GM19324 (cell line): ENCODE measurements at regions not wholly inside any gene's neighbourhood (a gene's known extent, or its start where the extent isn't known, plus 50 kb on each side); places are given as distances from the start of the nearest gene placed in this dataset.
A peak's percentile ranks its signal among the peaks of the same experiment; 100 is the strongest.
"Not testable (repeated sequence)": the region's sequence is repeated elsewhere in the genome, so short reads cannot be mapped to it uniquely, and the experiment has no call there.

Source experiments
- ATAC-seq: cut with Tn5 transposase; IDR thresholded peaks from one replicate; pipeline ENCODE4 v1.9.1; 2021; ENCODE audit warnings: mild to moderate bottlenecking, moderate library complexity; ENCODE audit not compliant: unreplicated experiment, low FRiP score

DNA sequence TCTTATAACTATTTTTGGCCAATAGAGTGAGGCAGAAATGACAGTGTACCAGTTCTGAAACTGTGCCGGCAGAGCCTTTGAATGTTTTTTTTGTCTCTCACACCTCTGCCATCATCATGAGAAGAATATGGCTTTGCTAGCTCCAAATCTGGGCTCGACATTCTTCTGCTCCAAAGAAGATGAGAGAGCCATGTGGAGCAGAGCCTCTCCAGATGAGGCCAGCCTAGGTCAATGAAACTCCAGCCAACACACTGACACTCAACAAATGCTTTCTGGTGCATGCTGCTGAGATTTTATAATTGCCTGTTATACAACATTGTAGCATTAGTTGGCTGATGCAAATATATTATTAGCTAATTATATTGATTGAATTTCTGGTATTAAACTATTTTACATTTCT lies 154.7 kb downstream of the SLC38A4 start:
- no peak for ATAC-seq

DNA sequence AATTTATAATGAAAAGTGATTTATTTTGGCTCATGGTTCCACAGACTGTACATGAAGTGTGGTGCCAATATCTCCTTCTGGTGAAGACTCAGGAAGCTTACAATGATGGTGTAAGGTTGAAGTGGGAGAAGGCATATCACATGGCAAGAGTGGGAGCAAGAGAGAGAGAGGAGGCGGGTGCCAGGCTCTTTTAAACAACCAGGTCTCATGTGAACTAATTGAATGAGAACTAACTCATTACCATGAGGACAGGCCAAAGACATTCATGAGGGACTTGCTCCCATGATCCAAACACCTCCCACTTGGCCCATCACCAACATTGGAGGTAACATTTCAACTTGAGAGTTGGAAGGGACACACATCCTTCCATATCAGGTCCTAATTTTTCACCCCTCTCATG lies 155.2 kb downstream of the SLC38A4 start:
- ATAC-seq: no peak

DNA sequence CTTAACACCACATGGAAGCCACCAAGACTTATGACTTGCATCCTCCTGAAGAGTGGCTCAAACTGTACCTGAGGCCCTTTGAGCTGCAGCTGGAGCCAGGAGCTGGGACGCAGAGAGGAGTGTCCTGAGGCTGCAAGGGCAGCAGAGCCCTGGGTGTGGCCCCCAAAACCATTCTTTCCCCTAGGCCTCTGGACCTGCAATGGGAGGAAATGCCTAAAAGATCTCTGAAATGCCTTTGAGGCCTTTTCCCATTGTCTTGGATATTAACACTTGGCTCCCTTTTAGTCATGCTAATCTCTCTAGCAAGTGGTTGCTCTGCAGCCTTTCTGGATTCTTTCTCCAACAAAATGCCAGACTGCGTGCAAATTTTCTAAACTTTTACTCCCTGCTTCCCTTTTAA lies 156.1 kb downstream of the SLC38A4 start:
- no peak for ATAC-seq

DNA sequence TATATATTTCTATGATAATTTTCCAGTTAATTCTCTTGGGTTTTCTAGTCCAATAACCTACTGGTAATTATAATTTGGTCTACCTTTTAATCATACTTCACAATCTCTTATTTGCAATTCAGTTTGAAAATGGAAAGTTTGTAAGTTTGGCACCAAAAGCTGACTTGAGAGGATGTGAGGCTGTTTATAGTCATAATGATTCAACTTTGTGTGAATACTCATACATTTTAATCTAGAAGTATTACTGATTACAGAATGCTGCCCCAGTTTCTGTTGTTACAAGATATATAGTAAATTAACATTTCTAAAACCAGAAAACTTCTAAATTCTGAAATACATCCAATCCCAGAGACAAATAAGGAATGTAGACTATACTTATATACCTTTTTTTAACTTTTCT lies 158.2 kb downstream of the SLC38A4 start:
- no peak for ATAC-seq

DNA sequence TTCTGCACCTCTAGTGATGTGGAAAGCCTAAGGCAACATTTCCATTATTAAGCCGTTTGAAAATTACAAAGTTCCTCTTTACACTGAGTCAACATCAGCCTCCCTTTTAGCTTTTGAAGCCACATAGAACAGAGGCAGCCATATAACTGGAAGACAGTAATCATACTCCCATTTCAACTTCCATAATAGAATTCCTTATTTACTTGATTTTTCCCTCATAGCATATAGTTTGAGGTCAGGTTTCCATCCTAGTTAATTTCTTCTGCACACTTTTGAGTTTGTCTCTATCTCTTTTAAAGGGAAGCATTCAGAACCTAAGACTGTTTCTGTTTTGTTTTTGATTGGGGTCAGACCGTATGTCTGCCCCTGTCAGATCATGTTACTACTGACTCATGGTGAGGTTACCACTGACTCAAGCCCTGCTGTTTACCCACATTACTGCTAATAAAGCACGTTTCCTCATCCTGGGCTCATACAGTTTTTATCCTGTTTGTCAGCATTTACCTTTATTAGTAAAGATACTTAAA lies 161.0 kb downstream of the SLC38A4 start:
- ATAC-seq: no peak

GRCh38 chr12:46663318-46663717 lies 162.5 kb downstream of the SLC38A4 start:
- ATAC-seq: no peak

- ATAC-seq: peak; percentile 61
Observed at GRCh38 chr12:46661110-46661845, 164.5 kb downstream of the SLC38A4 start.

DNA sequence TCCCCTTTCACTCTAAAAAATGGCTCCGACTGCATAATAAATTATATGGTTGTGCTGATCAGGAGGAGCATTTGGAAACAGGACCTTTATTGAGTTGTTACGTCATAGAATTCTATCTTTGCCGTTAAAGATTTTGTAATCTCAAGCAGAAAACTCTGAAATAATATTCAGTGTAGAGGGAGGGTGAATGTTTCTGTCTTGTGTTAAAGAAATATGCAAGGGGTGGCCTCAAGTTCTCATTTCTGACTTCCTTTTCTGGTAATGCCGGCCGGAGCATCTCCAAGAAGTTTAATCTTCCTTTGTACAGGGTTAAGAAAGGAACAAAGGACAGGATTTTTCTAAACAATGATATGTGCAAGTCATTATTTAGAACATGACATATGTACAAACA lies 165.1 kb downstream of the SLC38A4 start:
- ATAC-seq: no peak

DNA sequence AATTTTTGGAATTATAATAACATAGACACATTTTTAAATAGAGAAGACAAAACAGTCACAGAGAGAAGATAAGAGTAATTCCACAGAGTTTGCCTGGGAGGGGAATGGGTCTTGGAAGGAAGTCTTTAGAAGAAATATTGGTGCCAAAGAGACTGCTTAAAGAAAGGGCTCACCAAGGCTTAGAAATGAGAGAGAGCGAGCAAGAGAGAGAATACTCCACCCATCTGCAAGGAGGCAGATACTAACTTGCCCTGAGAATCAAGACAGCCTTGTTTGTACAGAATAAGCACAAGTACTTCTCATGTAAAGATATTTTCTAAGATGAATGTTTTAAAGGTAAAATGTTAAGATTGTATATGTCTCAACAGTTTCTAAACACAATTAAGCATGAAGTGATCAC lies 165.5 kb downstream of the SLC38A4 start:
- ATAC-seq: no peak

GRCh38 chr12:46659824-46660223 lies 166.0 kb downstream of the SLC38A4 start:
- ATAC-seq: no peak

DNA sequence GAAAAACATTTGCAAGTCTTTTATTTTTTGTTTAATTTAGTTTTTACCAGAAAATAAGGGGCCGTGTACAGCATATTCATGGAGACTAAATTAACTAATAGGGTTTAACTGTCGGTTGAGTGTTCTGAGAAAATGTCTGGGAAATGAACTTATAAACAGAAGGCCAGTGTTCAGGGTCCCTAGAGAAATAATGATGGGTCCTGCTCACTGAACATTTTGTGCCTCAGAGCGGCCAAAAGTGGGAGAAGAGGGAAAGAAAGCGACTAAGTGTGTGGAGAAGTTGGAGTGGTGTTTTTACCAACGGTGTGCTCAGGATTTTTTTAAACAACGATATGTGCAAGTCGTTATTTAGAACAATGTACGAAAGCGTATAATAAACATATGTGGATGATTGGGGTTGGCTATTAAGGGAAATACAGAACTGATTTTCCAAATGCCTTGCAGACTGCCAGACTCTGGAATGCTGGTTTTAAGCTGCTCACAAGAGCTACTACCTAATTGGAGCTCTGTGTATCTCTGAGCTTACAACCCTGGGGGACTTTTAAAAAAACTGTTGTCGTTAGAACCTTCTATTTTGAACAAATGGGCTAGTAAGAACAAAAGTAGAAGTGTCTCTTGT lies 166.7 kb downstream of the SLC38A4 start:
- no peak for ATAC-seq

- ATAC-seq: no peak
Observed at GRCh38 chr12:46657453-46658411, 168.1 kb downstream of the SLC38A4 start.

DNA sequence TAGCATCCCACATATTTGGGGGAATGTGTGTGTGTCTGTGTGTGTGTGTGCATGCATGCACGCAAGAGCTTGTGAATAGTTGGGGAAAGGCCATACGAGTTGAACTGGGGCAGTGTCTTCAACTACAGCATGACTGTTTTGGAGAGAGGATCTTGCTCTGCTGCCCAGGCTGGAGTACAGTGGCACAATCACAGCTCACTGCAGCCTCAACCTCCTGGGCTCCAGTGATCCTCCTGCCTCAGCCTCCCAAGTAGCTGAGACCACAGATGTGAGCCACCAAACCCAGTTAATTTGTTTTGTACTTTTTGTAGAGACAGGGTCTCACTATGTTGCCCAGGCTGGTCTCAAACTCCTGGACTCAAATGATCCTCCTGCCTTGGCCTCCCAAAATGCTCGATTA lies 169.8 kb downstream of the SLC38A4 start:
- ATAC-seq: not testable (repeated sequence)

- ATAC-seq: no peak
Observed at GRCh38 chr12:46653311-46653710, 172.5 kb downstream of the SLC38A4 start.

- no peak for ATAC-seq
Observed at GRCh38 chr12:46652692-46653091, 173.1 kb downstream of the SLC38A4 start.

DNA sequence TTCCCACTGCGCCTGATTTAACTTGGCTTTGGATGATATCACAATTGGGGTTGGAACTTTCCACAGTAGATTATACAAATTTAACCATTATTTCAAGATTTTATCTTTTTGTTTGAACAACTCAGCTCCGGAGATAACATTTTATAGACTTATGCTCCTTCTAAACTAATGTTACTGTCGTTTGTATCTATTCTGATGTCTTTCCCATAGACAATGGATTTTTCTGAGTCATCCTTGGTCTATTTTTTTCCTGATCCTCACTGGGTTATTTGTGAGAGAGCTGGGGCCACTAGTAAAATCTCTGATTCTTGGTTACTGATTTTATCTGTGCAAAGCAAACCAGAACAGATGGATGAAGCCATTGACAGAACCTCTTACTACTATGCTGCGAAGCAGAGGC lies 175.1 kb downstream of the SLC38A4 start:
- ATAC-seq: no peak

- no peak for ATAC-seq
Observed at GRCh38 chr12:46649433-46649832, 176.4 kb downstream of the SLC38A4 start.

- no peak for ATAC-seq
Observed at GRCh38 chr12:46647034-46647433, 178.8 kb downstream of the SLC38A4 start.

GRCh38 chr12:46641649-46642048 lies 184.1 kb downstream of the SLC38A4 start:
- not testable (repeated sequence) for ATAC-seq

- ATAC-seq: no peak
Observed at GRCh38 chr12:46635818-46636217, 190.0 kb downstream of the SLC38A4 start.
